ENCODE measurements at regions not wholly inside any gene's neighbourhood (a gene's known extent, or its start where the extent isn't known, plus 50 kb on each side); places are given as distances from the start of the nearest gene placed in this dataset.

- no peak for TF ChIP-seq SAP30 (IDR thresholded peaks at IDR 0.05; ENCODE audit: insufficient read depth, insufficient replicate concordance, low read length)
- no peak for TF ChIP-seq CTBP2 (IDR thresholded peaks at IDR 0.05; ENCODE audit: borderline replicate concordance, insufficient read depth, insufficient read length, low read length)
- no peak for TF ChIP-seq SIX5 (IDR thresholded peaks at IDR 0.05; ENCODE audit: low read depth, low read length)
Measured at GRCh38 chr1:232329103-232329813, 300.7 kb downstream of the SIPA1L2 start (continued).

All from H1 (cell line).